Ishikawa (cell line): ENCODE measurements at regions not wholly inside any gene's neighbourhood (a gene's known extent, or its start where the extent isn't known, plus 50 kb on each side); places are given as distances from the start of the nearest gene placed in this dataset.

Experiments used
- CEBPB ChIP-seq: IDR thresholded peaks from 2 replicates; pipeline ENCODE4 v1.6.1; 2012
- CREB1 ChIP-seq: IDR thresholded peaks from 2 replicates; pipeline ENCODE4 v1.6.1; 2012; ENCODE audit warnings: low read depth
- EGR1 ChIP-seq: IDR thresholded peaks from 2 replicates; pipeline ENCODE4 v1.6.1; 2012
- EP300 ChIP-seq: IDR thresholded peaks from 2 replicates; pipeline ENCODE4 v1.6.1; 2012; ENCODE audit warnings: borderline replicate concordance
- FOXM1 ChIP-seq: IDR thresholded peaks from 2 replicates; pipeline ENCODE4 v1.6.1; 2012; ENCODE audit warnings: low read depth, borderline replicate concordance
- MAX ChIP-seq: IDR thresholded peaks from 2 replicates; pipeline ENCODE4 v1.6.1; 2012
- NFIC ChIP-seq: IDR thresholded peaks from 2 replicates; pipeline ENCODE4 v1.6.1; 2012
- RAD21 ChIP-seq: IDR thresholded peaks from 2 replicates; pipeline ENCODE4 v1.6.1; 2012; ENCODE audit warnings: low read depth
- REST ChIP-seq: IDR thresholded peaks from 2 replicates; pipeline ENCODE4 v1.6.1; 2012; ENCODE audit warnings: low read depth, mild to moderate bottlenecking
- TAF1 ChIP-seq: IDR thresholded peaks from 2 replicates; pipeline ENCODE4 v1.6.1; 2012; ENCODE audit warnings: low read depth, mild to moderate bottlenecking
- TCF12 ChIP-seq: IDR thresholded peaks from 2 replicates; pipeline ENCODE4 v1.6.1; 2012; ENCODE audit warnings: low read depth
- TEAD4 ChIP-seq: IDR thresholded peaks from 2 replicates; pipeline ENCODE4 v1.6.1; 2012
- USF1 ChIP-seq: IDR thresholded peaks from 2 replicates; pipeline ENCODE4 v1.6.1; 2012
- YY1 ChIP-seq: IDR thresholded peaks from 2 replicates; pipeline ENCODE4 v1.6.1; 2012; ENCODE audit warnings: low read depth
- ZBTB7A ChIP-seq: IDR thresholded peaks from 2 replicates; pipeline ENCODE4 v1.6.1; 2012; ENCODE audit warnings: low read depth

- TF ChIP-seq EGR1 (no peak), ZBTB7A (no peak), CREB1 (no peak), FOXM1 (no peak), REST (no peak), MAX (no peak), TCF12 (no peak), TEAD4 (no peak)
Observed at GRCh38 chr10:16117305-16117695, 257.0 kb upstream of the MINDY3 start.

GRCh38 chr10:16119445-16119844 is 259.1 kb upstream of the MINDY3 start:
- peak; percentile 55; the same call in 1 of the 2 replicates for TF ChIP-seq REST
- TF ChIP-seq ZBTB7A: no peak

- TF ChIP-seq TAF1 (no peak), CEBPB (no peak), EGR1 (no peak), FOXM1 (no peak), CREB1 (no peak), EP300 (no peak), USF1 (no peak), TCF12 (no peak), REST (no peak), NFIC (no peak), TEAD4 (no peak), YY1 (no peak), ZBTB7A (no peak), RAD21 (no peak), MAX (no peak)
Observed at GRCh38 chr10:16120563-16120962, 260.3 kb upstream of the MINDY3 start.

GRCh38 chr10:16141499-16141898 is 281.2 kb upstream of the MINDY3 start:
- no peak for TF ChIP-seq CREB1
- no peak for TF ChIP-seq TCF12
- no peak for TF ChIP-seq ZBTB7A
- TF ChIP-seq MAX: no peak
- TF ChIP-seq REST: no peak
- TF ChIP-seq USF1: no peak
- TF ChIP-seq FOXM1: no peak
